NCI-H187 treated with DMSO at 0.1 percent for 48 hours (cell line): ENCODE measurements at regions not wholly inside any gene's neighbourhood (a gene's known extent, or its start where the extent isn't known, plus 50 kb on each side); places are given as distances from the start of the nearest gene placed in this dataset.

ENCODE experiments used
- DNase-seq: peaks from one replicate; lab custom pipeline; 2025; lab: John Stamatoyannopoulos, UW

DNA sequence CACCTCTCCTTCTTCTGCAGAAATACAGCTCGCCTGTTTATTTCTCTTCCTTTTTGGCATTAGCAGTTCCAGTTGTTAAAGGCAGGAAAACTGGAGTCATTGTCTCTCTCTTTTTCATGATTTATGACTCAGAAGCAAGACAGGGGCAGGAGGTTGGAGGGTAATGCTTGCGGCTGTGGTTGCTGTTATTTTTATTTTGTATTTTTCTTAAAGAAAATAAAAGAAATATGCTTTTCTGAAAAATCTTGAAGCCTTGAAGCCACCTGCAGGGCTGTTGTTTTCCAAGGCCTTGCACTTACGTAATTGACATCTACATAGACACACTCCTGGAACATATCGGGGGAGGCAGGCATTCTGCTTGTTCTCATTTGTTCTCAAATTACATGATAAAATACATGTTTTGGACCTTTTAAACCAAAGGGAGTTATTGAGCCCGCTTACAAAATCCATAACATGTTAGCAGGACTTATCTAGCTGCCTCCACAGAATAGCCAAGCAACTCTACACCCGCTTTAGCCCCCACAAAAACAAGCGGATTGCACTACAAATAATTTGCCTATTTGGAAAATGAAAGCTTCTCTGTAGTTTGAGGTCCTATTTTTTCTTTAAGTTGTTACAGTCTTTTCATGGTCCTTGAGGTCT lies 1004.6 kb upstream of the NR2F2 start:
- DNase-seq: no peak

DNA sequence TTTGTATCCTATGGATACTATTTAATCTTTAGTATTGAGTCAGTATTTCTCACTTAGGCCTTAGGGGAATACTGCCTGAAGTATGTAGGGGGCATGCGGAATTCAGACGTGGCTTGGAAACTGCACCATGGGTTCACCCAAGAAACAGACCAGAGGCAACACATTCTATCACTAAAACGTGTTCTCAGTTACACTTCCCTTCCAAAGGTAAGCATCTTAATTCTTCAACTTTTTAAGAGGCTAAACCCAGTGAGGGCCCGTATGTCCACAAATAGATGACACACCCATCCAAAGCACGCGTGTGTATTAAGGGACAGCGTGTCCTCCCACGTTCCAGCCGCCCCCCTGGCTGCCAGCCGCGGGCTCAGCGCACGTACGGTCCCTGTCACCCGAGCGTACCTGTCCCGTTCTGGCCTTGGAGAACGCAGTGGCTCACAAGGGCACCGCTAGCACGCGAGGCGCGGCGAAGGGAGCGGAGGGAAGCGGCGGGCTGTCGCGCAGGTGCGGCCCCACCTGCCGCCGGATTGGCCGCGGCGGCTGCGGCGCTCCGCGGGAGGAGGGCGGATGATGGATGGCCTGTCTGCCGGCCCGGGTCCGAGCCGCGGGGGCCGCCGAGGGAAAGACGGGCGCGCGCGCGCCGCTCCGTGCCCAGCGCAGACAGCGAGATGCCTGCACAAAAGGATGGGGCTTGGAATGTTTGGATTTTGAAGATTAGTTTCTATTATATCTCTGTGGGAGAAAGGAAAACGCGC lies 1003.9 kb upstream of the NR2F2 start:
- DNase-seq: no peak

DNA sequence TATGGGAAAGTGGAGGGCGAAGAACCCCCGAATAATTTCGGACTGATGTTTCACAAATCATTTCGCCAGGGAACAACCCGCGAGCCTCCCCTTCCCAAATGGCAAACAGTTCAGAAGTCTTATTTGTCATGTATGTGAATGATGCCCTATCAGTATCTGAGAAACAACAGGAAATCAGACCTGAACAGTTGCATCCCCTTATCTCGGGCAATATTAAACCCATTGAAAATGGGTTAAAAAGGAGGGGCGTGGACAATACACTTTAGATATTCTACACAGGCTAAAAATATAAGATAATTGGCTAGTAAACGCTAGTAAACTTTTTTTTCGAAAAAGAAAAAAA lies 1003.3 kb upstream of the NR2F2 start:
- DNase-seq: no peak

DNA sequence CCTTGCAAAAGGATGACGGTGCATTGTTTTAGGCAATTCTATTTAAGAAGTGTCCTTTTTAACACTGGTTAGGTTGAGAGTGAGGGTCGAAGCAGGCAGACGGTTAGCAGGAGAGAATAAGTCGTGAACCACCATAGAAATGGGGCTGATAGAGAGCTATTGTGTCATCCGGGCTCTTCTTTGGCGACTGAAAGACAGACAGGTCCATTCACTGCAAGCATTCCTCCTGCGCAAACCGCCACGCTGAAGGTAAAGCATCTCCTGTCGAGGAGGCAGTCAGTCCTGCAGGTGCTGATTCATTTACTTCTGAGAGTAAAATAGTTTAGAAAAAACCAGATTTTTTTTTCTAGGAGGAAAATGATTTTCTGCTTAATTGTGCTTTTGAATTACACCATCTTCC lies 1002.8 kb upstream of the NR2F2 start:
- no peak for DNase-seq

DNA sequence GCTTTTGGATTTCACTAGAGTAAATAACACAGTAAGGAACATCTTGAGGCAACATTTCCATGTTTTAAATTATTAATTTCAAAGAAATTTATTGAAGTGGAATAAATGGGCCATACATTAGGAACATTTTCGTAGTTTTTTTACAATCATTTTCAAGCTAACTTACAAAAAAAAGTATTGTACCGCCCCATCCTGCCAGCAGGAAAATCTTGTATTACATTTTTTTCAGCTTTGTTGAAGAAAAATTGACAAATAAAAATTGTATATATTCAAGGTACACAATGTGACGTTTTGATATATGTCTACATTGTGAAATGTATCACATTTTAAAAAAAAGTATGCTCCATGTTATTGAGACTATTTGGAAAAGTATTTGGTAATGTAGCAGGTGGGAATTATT lies 1001.9 kb upstream of the NR2F2 start:
- no peak for DNase-seq

DNA sequence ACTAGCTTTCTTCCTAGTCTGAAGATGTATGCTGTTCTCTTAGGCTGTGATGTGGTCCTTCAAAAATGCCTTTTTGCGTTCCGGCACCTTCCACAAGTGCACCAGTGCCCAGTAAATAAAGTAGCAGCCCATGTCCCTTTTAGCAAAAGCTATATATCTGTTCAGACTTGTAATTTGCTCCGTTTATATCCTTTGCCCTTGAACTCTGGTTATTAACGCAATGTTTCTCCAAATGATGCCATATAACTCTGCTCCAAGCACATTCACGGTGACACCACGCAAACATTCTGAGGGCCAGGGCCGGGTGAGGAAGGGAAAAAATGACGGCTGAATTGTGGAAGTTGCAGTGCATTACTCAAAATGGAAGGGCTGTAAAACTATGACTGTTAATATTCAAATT lies 1001.1 kb upstream of the NR2F2 start:
- DNase-seq: no peak

DNA sequence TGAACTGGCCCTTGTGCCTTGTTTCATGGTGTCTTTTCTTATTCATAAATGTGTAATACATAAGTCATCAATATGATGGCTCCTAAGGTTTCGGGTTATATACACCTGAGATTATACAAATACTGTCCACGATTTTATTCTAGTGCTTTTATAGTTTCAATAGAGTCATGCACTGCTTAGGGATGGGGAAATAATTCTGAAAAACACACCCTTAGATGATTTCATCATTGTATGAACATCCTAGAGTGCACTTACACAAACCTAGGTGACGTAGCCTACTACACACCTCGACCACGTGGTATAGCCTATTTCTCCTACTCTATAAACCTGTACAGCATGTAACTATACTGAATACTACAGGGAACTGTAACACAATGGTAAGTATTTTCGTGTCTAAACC lies 988.8 kb upstream of the NR2F2 start:
- no peak for DNase-seq

DNA sequence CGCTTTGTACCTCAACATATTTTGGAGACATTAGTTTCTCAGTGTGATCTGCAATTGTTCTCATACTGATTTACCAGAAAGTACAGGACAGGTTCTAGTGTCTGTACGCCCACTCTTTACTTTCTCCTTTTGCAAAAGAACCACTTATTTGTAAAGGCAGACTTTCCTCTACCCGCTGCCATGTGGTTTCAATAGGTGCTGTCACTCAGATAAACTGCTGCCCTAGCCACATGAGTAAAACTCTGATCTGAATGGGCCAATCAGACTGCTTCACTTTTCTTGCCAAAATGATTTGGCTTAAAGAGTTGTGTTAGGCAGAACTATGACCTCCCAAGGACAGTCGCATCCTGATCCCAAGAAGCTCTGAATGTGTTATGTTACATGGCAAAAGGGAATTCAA lies 984.6 kb upstream of the NR2F2 start:
- no peak for DNase-seq

DNA sequence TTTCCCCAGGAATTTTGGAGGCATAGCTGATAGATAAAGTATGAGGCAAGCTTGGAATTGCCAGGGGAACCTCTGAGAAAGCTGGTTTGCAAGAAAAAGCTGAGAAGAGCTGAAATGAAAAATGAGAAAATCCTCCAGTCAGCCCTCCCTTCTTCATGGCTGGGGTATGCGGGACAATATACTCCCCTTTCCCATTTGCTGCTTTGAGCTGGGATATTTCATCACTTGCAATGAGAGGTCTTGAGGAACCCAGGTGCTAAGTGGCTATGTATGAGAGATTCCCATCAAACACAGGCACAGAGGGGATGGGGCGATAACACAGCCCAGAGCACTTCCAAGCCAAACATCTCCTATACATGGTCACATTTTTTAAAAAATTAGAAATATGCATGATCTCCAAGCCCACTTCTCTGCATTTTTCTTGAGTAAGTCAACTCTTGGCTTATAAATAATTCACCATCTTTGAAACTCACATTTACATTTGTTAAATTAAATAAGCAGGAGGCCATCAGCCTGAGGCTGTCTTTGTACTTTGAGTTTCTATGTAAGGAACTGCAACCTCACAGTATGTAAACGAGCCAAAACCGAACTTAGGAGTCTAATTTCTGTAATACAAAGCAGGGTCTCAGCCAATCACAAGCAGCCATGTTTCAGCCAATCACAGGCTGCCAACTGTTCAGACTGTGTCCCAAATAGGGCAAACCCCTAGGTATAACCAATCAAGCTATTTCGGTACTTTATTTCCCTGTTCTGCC lies 983.6 kb upstream of the NR2F2 start:
- DNase-seq: no peak

DNA sequence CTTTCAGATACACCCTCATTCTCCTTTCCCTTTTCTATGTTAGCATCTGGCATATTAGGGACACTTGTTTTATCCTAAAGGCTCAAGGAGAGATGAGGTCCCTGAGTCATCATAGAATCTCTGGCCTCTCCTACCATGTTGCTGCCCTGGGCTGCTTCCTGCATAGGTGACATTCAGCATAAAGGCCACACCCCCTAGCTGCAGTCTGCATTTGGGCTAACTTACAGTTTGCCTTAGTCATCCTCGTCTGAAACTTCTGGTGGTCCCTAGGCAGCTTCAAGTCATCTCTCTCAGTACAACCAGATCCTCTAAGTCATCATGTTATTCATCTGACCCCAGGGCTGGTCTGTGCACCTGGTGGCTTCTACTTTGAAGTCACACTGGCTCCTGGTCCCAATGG lies 982.7 kb upstream of the NR2F2 start:
- no peak for DNase-seq

DNA sequence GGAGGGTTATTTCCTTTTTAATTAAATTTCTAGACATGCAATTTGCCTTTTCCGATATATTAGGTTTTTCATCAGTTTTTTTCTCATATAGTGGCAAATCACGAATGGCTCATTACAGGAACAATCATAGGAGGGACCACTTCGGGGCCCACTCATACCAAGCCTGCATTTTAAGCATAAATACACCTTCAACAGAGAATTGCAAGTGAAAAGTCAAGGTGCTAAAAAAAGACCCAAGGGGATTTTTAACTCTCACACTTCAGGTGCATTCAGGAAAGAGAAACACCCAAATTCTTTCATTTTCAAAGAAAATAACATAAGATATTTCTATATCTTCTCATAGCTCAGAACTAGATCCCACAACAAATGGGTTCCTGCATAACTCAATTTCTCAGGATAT lies 979.6 kb upstream of the NR2F2 start:
- DNase-seq: no peak

DNA sequence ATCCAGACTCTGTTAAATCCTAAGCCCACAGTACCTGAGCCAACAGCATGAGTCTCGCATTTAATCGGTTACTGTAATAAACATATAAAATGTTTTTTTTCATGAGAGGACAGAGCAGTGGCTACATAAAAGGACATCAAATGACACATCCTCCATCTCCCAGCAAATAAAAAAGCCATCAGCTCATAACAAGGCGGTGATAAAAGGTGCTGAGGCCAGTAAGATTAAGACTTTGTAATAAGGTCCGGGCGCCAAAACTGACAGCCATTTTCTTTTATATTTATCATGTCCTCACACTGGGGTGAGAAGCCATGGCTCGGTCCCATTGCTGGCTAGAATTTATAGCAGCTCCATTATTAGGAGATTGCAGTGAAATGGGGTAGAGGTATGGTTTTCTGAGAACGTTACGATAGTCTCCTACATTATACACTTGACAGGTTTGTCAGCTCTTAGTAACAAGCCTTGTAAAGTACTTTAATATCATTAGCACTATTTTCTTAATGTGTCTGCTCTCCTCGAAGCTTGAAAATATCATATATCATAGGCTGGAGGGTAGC lies 977.8 kb upstream of the NR2F2 start:
- DNase-seq: no peak

DNA sequence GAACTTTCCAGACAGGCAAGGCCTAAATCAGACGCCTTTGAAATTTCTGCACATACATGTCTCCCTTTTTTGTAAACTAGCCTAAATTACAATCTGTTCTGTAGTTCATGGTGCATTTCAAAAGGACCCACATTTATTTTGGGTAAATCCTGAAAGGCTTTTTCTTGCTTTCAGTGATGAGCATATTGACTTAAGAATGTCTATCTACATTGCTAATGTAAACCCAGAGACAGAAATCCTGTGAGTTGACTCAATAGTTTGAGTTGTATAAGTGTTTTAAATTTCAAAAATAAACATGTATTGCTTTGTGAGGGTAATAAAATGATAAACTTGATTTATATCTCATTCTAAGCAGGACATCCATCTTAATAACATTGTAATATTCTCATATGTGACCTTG lies 977.0 kb upstream of the NR2F2 start:
- DNase-seq: no peak

DNA sequence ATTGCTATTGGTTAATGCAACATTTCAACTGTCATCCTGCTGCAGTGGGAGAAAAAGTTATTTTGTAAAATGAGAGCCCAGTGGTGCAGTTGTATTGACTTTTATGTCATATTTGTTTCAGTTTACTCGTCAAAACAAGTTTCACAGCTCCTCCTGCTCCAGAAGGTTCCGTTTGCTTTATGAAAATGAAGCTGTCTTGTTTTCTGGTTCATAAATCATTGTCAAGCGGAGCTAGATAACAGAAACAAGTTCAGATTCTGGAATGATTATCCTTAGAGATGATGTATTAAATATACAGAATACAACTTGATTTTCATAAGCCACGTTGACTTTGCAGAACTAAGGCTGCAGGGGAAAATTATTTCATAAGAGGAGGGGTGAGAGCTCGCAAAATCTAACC lies 970.5 kb upstream of the NR2F2 start:
- no peak for DNase-seq

DNA sequence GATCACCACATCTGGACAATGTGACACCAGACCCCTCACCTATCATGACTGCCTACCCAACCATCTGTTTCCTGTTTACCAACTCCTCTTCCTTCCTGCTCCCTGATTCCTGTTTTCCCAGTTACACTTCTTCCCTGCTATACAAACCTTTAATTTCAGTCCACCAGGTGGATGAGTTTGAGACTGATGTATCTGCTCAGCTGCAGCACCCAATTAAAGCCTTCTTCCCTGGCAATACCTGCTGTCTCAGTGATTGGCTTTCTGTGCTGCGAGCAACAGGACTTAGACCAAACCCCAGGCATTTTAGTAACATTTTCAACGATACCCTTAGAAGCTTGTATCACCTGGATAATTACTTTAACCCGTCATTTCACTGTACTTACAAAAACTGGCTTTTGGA lies 968.2 kb upstream of the NR2F2 start:
- DNase-seq: no peak

DNA sequence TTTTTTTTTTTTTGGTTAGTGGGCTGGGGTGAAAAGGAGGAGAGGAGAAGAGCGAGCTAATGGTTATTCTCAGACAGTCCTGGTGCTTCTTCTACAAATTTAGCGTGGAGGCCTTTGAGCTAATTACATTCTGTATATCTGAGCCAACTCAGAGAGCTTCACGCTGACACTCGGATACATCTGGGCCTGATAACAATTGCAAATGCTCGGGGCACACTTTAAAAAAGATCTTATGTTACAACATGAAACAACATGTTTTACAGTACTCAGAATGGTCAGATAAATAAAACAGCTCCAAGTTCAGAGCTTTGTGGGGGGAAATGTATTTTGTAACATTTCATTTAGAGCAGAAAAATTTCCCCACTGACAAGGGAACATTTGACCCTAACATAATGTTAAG lies 966.9 kb upstream of the NR2F2 start:
- peak; percentile 45 for DNase-seq

DNA sequence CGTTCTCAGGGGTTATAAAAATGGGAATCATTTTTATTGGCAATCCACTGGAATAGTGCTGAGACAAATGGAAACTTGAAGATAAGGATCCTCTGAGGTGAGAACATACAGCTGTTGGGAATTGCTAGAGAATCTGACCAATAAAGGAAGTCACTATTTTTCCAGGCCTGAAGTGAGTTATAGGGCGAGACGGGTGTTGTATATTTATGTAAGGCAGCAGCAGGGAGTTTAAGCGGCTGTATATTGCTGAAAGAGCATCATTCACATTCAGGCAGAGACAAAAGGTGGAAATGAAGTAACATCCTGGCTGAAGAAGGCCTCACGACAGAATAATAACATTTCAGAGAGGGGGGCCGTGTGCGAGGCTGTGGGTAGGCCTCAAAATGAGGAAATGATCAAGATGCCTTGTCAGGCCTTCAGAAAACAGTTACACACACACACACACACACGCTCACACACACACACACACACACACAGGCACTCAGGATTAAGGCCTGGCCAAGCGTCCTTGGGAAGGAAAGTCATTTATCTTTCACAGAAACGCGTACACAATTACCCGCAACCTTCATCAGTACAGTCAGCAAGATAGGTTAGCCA lies 964.9 kb upstream of the NR2F2 start:
- DNase-seq: no peak

DNA sequence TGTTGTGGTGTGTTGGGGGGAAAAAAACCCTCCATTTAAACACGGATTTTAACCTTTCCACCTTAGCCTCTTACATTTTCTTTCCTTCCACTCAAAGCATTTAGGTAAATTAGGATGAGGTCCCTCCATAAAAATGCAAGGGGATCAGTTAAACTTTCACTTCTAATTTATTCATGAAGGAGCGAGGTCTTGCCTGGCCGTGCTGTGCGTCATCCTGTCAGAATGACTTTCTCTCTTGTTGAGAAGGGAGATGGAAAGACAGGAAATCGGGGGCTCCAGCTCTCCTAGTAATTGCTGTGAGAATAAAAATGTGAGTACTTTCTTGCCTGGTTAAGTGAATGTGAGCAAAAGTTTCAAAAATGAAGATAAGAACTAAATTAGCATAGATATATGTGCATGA lies 962.3 kb upstream of the NR2F2 start:
- no peak for DNase-seq

DNA sequence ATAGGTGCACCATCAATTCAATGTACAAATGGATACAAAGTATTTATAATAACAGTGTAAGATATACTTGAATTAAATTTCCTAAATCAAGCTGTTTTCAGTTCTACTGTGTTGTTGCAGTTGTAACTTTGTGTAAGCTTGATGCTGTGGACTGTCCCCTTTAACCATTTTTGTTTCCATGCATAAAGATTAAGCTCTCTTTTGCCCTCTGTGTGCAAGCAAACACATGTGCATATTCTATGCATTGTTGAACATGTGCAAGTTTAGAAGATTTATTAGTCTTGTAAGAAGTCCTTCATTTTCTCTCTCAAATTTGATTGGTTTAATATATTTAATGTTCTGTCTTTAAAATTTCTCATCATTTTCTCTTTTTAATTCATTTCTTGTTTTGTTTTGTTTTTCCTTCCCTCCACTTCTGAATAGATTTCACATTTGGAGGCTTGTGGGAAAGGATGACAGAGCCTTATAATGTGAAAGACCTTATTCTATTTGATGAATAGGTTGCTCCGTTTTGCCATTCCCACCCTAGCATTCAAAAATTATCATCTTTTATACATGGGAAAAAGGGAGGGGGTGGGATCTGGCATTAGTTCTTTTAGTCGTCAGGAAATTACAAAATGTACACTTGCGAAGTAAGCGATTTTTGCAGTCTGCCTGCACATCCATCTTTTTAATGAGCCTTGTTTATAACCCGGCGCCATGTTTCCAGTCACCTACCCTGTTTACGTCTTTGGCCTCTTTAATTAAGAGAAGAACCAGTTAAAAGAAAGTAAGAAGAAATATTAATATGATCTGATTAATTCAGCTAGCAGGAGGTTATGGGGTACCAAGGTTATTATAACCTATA lies 961.5 kb upstream of the NR2F2 start:
- no peak for DNase-seq

DNA sequence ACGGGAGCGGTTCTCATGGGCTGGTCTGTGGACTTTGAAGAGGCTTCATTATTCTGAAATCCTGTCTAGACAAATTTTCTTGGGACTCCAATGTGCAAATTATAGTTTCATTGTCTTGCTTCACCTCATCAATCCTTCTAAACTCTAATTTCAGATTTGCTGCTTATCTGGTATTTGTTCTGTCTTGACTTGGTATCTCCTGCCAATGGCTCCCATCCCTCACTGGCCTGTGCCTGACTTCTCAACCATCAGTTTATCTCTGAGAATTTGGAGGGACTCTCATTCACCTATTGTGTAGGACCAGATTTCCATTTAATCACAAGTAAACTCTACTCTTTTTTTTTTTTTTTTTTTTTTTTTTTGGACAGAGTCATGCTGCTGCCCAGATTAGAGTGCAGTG lies 960.2 kb upstream of the NR2F2 start:
- no peak for DNase-seq

DNA sequence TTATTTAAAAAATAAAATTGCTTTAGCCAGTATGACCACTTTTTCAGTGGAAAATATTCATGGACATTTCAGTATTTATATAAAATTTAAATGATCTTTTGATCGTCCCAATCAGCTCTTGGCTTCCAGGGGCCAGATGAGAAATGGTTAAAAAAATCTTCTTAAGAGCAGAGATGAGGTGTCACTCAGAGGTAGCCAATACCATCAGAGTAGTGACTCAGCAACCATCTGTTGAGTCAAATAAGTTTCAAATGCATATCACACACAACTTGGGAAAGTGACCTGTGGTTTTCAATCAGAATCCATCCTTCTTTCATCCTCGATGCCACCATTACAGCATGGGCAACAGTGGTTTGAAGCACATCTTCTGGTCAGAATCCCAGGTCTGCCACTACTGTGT lies 958.8 kb upstream of the NR2F2 start:
- DNase-seq: no peak

DNA sequence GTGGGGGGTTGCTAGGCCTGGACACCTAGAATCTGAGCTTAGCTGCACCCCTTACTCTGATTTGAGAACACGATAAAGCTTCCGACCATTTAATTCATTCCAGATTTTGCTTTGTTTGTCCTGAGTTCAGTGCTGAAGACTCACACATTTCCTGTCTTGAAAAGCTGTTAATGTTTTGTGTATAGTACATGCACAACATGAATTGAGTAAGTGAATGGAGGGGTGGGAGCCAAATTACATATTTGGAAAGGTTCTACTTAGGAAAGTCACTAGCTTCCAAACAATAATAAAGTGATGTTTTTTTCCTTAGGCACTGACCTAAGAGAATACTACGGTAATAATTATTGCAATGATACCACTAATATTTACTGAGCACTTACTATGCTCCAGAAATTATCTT lies 955.2 kb upstream of the NR2F2 start:
- DNase-seq: no peak
